ENCODE measurements at regions not wholly inside any gene's neighbourhood (a gene's known extent, or its start where the extent isn't known, plus 50 kb on each side); places are given as distances from the start of the nearest gene placed in this dataset.
"Not testable (repeated sequence)": the region's sequence is repeated elsewhere in the genome, so short reads cannot be mapped to it uniquely, and the experiment has no call there.

DNA sequence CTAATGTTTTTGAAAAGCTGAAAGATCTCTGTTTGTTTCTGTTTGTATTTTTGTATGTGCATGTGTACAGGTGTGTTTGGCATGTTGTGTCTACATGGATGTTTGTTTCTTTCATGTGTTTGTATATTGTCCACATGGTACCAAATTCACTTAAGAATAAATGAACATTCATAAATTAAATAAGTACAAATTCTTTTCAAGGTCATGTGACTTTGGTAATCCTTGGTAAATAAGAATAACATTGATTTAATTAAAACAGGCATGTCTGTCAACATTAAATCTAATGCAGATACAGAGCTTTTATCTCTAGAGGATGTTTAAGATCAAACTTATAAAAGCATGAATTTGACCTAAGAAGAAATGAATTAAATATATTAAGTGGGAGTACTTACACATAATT lies 219.8 kb upstream of the EPHA7 start:
- TF ChIP-seq, protein P1, sequence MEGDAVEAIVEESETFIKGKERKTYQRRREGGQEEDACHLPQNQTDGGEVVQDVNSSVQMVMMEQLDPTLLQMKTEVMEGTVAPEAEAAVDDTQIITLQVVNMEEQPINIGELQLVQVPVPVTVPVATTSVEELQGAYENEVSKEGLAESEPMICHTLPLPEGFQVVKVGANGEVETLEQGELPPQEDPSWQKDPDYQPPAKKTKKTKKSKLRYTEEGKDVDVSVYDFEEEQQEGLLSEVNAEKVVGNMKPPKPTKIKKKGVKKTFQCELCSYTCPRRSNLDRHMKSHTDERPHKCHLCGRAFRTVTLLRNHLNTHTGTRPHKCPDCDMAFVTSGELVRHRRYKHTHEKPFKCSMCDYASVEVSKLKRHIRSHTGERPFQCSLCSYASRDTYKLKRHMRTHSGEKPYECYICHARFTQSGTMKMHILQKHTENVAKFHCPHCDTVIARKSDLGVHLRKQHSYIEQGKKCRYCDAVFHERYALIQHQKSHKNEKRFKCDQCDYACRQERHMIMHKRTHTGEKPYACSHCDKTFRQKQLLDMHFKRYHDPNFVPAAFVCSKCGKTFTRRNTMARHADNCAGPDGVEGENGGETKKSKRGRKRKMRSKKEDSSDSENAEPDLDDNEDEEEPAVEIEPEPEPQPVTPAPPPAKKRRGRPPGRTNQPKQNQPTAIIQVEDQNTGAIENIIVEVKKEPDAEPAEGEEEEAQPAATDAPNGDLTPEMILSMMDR (IDR thresholded peaks at IDR 0.05; ENCODE audit: low read depth, low read length) = no peak
- DNase-seq (ENCODE audit: low read depth, low spot score) = no peak
- CTCF ChIA-PET = no interaction called here
- Histone ChIP-seq H3K27ac (ENCODE audit: low read depth, low read length) (no peak overlapping the region), H3K9me3 (ENCODE audit: control insufficient read depth, insufficient read depth, low read length) (peaks cover 6% of the 10 kb centered on the region), H3K4me3 (ENCODE audit: low read depth, low read length) (no peak overlapping the region), H3K27me3 (ENCODE audit: control insufficient read depth, insufficient read depth, low read length) (no peaks in the 10 kb centered on the region)
- POLR2A ChIA-PET = no interaction called here

DNA sequence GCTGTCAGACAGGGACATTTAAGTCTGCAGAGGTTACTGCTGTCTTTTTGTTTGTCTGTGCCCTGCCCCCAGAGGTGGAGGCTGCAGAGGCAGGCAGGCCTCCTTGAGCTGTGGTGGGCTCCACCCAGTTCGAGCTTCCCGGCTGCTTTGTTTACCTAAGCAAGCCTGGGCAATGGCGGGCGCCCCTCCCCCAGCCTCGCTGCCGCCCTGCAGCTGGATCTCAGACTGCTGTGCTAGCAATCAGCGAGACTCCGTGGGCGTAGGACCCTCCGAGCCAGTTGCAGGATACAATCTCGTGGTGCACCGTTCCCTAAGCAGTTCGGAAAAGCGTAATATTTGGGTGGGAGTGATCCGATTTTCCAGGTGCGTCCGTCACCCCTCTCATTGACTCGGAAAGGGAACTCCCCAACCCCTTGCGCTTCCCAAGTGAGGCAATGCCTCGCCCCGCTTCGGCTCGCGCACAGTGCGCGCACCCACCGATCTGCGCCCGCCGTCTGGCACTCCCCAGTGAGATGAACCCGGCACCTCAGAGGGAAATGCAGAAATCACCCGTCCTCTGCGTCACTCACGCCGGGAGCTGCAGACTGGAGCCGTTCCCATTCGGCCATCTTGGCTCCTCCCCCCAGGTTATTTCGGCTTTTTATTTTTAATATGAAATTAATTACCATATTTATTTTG lies 217.8 kb upstream of the EPHA7 start:
- H3K9me3 ChIP-seq (ENCODE audit: control insufficient read depth, insufficient read depth, low read length); H3K27me3 ChIP-seq (ENCODE audit: control insufficient read depth, insufficient read depth, low read length); CTCF ChIA-PET; H3K27ac ChIP-seq (ENCODE audit: low read depth, low read length); H3K4me3 ChIP-seq (ENCODE audit: low read depth, low read length); DNase-seq (ENCODE audit: low read depth, low spot score); POLR2A ChIA-PET: not testable (repeated sequence)

DNA sequence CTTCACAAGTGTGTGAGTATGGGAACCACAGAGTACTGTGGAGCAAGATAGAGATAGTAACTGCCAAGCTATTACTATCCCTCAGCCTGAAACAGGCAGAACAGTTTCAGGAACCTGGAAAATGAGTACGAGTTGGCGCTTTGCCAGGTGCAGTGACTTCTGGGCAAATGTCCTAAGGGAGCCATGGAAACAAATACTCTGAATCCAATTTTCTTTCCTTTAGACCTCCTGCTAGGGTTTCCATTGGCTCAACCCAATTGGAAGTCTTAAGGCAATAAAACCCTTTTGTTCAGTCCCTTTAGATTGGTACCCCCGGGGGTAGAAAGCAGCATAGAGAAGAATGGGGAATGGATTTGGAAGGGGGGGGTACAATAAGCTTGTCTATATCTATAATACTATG lies 205.0 kb upstream of the EPHA7 start:
- no peak overlapping the region for H3K27ac ChIP-seq (ENCODE audit: low read depth, low read length)
- no peak overlapping the region for H3K4me3 ChIP-seq (ENCODE audit: low read depth, low read length)
- no peaks in the 10 kb centered on the region for H3K27me3 ChIP-seq (ENCODE audit: control insufficient read depth, insufficient read depth, low read length)
- ChIA-PET POLR2A (no interaction called here), CTCF (no interaction called here)
- no peaks in the 10 kb centered on the region for H3K9me3 ChIP-seq (ENCODE audit: control insufficient read depth, insufficient read depth, low read length)
- TF ChIP-seq, protein P1 (IDR thresholded peaks at IDR 0.05; ENCODE audit: low read depth, low read length) = no peak
- DNase-seq (ENCODE audit: low read depth, low spot score) = no peak

DNA sequence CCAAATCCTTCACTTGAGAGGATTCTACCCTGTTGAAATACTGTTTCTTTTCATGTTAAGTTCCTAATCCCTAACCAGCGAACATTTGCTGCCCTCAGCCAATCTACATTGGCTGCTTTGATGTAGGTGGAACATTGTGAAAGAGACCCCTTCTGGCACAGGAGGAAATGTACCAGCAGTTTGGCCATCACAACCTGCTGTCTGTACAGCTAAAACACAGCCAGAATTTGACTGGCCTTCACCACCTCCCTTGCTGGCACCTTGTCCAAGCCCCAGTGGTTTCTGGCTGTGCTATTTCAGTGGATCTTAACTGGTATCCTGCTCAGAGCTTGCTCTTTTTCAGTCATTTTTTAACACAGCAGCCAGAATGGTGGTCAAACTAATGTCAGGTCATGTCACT lies 202.1 kb upstream of the EPHA7 start:
- CTCF ChIA-PET = no interaction called here
- no peak for DNase-seq (ENCODE audit: low read depth, low spot score)
- Histone ChIP-seq H3K4me3 (ENCODE audit: low read depth, low read length) (no peak overlapping the region), H3K9me3 (ENCODE audit: control insufficient read depth, insufficient read depth, low read length) (no peaks in the 10 kb centered on the region), H3K27ac (ENCODE audit: low read depth, low read length) (no peak overlapping the region), H3K27me3 (ENCODE audit: control insufficient read depth, insufficient read depth, low read length) (no peaks in the 10 kb centered on the region)
- POLR2A ChIA-PET = no interaction called here
- TF ChIP-seq, protein P1 (IDR thresholded peaks at IDR 0.05; ENCODE audit: low read depth, low read length) = no peak

DNA sequence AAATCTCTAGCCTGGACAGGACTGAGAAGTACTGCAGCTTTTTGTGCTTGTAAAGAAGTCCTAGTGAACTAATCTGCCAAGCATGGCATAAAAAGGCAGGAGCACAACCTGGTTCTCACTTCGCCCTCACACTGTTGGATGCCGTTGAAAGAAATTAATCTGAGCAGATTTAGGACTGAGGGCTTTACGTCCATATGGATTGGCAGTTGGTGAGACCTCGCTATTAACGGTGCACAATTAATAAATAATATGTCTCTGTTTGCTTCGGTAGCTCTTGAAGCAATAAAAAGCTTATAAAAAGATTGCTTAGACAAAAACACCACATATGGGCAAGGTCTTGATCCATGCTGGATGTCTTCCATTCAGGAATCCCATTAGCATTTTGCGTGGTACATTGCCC lies 185.6 kb upstream of the EPHA7 start:
- Histone ChIP-seq H3K9me3 (ENCODE audit: control insufficient read depth, insufficient read depth, low read length) (no peaks in the 10 kb centered on the region; the same call in none of the 2 replicates), H3K4me3 (ENCODE audit: low read depth, low read length) (no peak overlapping the region), H3K27ac (ENCODE audit: low read depth, low read length) (no peak overlapping the region), H3K27me3 (ENCODE audit: control insufficient read depth, insufficient read depth, low read length) (no peaks in the 10 kb centered on the region)
- DNase-seq (ENCODE audit: low read depth, low spot score) = no peak
- CTCF ChIA-PET = no interaction called here
- TF ChIP-seq, protein P1 (IDR thresholded peaks at IDR 0.05; ENCODE audit: low read depth, low read length) = no peak
- POLR2A ChIA-PET = no interaction called here

DNA sequence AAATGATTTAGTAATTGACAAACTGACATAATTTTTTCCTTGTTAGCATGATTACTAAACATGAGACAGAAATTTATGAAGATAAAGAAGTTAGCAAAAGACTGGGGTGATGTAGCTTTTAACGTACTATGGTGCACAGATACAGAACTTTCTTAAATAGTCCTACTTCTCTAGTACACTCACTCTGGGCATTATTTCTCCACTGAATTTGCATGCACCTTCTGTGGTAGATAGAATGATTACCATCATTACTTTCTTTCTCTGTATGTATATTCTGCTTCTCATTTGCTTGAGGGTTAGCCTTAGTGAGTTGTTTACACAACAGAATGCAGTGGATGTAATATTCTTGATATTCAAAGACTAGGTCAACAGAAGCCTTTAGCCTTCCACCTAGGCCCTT lies 173.1 kb upstream of the EPHA7 start:
- Histone ChIP-seq H3K4me3 (ENCODE audit: low read depth, low read length) (no peak overlapping the region), H3K27me3 (ENCODE audit: control insufficient read depth, insufficient read depth, low read length) (no peaks in the 10 kb centered on the region), H3K9me3 (ENCODE audit: control insufficient read depth, insufficient read depth, low read length) (no peaks in the 10 kb centered on the region), H3K27ac (ENCODE audit: low read depth, low read length) (no peak overlapping the region)
- ChIA-PET POLR2A (no interaction called here), CTCF (no interaction called here)
- TF ChIP-seq, protein P1 (IDR thresholded peaks at IDR 0.05; ENCODE audit: low read depth, low read length) = no peak
- no peak for DNase-seq (ENCODE audit: low read depth, low spot score)
